Superior temporal gyrus (tissue), 1 donor: ENCODE measurements at regions not wholly inside any gene's neighbourhood (a gene's known extent, or its start where the extent isn't known, plus 50 kb on each side); places are given as distances from the start of the nearest gene placed in this dataset.

Experiments
- DNase-seq: peaks from one replicate; pipeline ENCODE4 v3.0.0-alpha.2; 2016; ENCODE audit errors: extremely low spot score

DNA sequence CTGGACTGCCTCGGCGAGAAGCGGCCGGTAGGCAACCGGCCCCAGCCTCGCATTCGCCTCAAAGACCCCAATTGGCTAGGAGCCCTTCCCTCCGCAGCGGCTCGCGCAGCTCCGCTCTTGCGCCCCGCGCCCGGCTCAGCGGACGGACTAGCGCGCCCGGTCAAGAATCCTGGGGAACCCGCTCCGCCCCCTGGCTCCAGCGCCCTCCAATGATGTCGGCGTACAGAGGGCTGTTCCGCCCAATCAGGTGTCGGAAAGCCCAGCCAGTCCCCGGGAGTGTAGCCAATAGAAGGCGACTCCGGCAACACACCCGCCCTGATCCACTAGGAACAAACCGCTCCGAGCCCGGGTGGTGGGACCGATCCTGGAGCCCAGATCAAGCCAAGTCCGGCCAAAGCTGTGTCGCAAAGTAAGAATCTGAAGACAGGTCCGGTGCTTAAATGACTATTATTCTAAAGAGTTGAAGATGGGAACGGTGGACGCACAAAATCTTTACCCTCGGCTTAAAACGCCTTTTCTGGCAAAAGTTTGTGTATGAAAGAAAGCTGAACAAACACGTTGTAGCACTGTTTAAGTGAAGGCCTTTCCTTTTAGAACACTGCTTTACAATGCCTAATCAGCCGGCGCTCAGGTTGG lies 132.2 kb downstream of the OGFRL1 start:
- DNase-seq: peak; percentile 98

DNA sequence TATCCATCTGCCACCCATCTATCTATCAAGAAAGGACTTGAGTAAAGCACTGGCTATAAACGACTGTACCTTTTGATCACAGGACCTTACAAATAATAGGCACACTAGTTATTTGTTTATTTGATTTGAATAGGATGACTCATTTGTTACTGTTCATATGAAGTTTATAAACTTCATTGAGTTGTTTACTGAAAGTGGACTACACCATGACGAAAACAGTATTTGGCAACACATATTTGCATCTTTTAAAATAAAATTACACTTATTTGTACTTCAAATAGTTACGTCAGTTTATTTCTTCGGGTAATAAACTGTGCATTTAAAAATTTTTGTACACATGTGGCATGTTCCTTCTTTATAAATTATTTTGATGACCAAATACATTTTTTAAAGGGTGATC lies 133.0 kb downstream of the OGFRL1 start:
- DNase-seq: no peak

DNA sequence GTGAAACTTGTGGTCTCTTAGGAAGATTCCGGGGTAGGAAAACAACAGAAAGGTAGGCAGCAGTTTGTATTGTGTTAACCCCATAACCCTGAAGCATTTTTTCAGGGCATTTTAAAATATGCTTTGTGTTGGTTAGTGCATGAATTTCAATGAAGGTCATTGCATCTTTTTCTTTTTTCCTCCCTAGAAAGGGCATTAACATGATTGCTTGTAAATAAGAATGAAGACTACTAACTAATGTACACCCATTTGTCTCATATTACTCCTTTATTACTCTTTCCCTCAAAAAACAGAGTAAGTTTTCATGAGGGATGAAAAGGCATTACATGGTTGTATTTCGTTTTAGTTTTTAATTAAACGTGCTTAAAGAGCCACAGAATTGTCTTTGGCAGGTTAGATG lies 141.4 kb downstream of the OGFRL1 start:
- no peak for DNase-seq

DNA sequence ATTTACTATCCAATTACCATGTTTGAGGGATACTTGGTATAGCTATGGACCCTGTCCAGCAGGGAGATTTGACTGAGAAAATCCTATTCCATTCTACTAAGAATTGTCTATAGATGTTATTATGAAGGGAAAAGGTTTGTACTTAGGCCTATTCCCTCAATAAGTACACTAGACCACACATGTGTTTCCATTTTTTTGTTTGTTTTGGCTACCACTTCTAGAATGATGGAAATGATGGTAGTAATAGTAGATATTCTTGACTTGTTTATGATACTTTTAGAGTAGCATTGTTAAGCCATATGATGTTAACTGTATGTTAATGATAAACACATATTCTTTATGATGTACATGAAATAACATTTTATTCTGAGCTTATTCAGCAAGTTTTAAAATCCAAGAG lies 144.8 kb downstream of the OGFRL1 start:
- DNase-seq: no peak

DNA sequence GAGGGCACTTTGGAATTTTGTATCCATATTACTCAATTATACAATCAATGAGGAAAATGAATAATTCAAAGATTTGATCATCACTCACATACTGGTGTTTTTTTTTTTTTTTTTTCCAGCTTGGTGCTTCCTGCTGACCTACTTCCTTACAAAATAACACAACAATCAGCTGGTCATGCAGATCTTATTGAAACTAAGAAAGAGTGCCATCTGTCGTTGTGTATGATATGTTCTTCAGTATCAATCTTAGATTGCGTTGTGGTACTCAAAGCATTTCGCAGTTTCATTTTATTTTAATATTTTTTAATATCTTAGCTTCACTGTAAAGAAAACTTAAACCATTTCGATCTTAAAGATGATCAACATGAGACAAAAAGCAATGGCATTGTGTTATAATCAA lies 155.6 kb downstream of the OGFRL1 start:
- DNase-seq: peak; percentile 42

DNA sequence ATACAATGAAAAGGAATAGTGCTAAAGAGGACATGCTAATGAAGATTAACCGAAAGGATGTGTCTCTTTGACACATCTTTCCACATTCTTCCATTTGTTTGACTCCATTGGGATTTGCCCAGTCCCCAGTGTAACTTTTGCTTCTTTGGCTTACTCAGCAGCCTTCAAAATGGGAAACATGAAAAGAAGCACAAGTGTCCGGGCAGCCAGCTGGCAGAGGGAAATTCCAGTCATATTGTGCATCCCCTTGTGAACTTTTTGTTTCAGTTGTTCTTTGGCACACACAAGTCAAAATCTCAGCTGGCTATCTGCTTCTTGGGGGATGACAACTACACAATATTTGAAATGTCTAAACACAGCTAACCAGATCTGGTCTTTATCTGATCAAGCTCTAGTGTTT lies 157.4 kb downstream of the OGFRL1 start:
- DNase-seq: no peak

DNA sequence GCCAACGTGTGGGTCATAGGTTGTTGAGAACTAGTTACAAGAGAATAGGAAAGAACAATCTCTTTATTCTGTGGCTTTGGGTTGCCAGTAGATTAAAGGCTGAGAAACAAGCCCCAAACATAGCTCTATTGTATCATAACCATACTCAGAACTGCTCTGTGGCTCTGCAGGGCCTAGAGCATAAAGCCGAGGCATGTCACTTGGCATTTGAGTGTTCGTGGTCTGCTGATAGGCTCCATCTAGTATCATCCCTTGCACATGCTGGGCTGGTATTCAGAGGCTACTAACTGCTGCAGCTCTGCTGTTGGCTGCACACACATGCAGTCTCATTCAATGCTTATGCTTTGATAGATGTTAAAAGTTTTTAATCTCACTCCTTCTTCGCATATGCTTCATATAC lies 157.9 kb downstream of the OGFRL1 start:
- DNase-seq: no peak

DNA sequence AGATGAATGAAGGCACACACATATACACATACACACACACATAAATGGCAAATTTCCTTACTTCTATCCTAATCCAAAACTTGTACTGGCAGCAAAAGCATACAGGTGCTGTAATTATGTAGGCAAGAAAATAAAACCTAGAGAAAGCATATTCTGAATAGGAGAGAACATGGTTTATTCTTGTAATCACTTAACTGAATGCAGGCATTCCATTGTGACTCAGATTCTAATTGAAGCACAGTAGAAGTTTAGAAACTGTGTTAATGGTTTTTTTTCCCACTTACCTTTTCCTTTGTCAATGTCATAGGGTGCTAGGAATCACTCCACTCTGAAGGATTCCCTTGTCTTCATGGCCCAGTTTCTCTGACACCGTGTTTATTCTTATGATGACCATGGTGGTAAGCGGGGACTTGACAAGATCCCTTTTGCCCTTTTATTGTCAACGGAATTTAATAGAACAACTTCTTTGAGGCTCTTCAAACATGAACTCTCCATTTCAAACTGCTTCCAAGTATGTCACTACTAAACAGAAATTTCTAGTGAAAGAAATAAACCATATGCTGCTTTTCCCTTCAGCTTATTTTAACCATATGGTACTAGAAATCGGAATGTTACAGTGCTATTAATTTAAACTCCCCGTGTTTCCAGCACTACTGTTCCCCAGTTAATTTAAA lies 164.2 kb downstream of the OGFRL1 start:
- DNase-seq: no peak

DNA sequence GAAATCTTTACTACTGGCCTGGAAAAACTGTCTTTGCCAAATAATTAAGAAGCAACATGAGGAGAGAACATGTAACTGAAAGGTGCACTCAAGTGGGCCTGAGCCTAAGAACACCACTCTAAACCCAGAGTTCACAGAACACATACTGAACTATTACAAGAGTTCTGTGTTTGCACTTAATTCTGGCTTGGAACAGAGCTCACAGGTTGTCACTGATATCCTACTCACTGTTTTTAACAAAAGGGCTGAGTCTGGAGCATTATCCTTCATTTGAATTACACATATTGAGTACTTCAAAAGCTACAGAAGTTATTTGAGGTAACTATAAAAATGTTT lies 164.7 kb downstream of the OGFRL1 start:
- DNase-seq: no peak

DNA sequence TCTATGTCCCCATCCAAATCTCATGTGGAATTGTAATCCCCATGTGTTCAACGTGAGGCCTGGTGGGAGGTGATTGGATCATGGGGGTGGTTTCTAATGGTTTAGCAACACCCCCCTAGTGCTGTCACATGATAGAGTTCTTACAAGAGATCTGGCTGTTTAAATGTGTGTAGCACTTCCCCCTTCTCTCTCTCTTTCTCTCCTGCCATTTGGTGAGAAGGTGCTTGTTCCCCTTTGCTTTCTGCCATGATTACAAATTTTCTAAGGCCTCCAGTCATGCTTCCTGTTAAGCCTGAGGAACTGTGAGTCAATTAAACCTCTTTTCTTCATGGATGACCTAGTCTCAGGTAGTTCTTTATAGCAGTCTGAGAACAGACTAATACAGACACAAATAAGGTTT lies 165.4 kb downstream of the OGFRL1 start:
- no peak for DNase-seq

DNA sequence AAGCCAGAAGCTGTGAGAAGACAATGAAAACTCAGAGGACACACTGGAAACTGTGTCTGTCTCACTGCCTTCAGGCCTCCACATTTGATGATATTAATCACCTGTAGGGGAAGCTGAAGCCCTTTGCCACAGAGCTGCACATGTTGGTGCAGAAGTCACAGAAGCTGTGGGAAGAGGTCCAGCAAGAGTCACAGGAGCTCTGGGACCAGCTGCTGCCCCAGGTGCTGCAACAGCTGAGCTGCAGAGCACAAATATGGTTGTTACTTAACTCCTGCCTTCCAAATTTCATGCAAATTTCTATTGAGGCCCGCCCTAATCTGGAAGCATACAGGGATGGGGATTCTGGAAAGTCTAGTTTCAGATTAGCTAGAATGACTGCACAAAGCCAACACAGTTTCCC lies 169.3 kb downstream of the OGFRL1 start:
- no peak for DNase-seq

DNA sequence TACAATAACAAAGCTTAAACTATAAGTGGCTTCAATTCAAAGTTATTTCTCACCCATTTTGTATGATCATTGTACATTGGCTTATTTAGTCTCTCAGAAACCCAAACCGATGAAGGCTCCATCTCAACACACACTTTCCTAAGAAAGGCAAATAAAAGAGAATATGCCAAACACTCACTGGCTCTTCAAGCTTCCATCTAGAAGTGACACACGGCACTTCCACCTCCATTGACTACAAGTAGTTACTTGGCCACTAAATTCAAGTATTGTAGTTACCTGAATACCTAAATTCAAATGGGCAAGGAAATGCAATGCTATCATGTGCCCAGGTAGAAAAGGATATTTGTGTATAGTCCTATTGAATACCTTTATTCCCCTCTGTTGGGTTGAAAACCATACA lies 170.6 kb downstream of the OGFRL1 start:
- DNase-seq: no peak

DNA sequence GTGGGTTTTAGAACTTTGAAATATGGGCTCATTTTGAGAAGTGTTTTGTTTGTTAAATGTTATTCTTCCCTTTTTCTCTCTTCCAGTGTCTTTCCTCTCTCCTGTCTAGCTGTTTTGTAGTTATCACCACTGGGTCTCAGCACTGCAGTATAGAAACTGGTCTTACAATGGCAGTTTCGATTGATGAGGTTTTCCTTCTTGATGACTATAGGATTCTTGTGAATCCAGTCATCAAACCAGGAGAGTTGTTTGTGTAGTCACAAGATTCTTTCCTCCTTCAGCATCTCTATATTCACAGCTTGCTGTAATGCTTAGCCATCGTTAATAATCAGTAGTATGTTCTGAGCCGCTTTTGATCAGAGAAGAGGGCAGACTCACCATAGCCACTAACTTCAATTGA lies 172.3 kb downstream of the OGFRL1 start:
- no peak for DNase-seq

DNA sequence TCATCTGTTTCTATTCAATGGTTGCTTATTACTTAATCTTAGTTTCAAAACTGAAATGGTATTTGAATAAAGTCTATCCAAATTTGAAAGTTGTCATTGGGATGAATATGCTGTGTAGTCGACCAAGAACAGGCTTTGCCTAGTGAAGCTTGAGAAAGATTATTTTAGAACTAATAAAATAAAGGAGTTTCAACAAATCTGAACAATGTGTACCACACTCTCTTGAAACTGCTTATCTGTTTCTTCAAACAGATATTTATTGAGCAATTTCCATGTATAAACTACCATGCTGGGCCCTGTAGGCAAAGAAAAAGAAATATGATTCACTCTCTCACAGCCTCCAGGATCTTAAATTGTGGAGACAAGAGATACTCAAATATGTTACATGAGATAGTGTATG lies 174.4 kb downstream of the OGFRL1 start:
- no peak for DNase-seq

DNA sequence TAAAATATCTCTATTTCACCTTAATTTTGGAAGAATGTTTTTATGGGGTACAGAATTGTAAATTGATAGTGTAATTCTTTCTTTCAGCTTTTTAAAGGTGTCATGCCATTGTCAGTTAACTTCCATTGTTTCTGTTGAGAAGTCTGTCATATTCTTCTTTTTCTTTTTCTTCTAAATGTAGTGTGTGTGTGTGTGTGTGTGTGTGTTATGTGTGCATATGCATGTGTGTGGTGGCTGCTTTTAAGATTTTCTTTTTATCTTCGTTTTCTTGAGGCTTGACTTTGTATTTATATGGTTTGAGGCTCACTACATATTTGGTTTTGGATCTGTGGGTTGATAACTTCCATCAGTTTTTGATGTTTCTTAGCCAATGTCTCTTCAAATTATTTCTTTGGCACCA lies 176.5 kb downstream of the OGFRL1 start:
- DNase-seq: no peak

DNA sequence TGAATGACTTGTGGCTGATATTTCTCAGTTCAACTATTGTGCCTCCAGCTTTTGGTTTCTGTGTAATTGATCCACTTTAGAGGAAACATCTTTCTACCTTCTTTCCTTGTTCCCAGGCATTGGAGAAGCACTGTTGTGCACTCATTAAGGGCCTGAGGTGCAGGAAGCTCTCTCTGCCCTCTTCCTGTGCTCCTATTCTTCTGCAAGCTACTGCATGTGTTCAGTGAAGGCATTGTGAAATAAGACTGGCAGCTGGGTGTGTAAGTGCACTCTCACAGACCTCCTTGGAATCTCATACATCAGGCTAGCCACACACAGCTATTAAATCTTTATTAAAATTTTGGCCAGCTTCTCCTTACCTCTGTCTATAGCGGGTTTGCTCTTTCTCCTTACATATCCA lies 177.8 kb downstream of the OGFRL1 start:
- DNase-seq: no peak

DNA sequence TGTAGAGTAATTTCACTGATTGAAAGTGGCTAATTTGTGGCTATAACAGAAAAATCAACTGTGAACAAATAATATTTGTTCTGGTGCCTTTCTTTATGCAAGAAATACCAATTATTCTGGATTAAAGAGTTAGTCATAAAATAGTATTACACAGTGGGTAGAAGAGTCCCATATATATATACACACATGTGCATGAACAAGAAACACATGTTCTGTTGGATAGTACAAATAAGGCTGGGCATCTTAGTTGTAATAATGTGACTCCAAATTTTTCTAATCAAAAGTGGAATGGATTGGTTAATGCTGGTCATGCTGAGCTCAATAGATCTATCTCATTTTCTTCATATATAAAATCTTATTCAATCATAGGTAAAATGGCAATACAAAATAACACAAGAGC lies 179.4 kb downstream of the OGFRL1 start:
- no peak for DNase-seq

DNA sequence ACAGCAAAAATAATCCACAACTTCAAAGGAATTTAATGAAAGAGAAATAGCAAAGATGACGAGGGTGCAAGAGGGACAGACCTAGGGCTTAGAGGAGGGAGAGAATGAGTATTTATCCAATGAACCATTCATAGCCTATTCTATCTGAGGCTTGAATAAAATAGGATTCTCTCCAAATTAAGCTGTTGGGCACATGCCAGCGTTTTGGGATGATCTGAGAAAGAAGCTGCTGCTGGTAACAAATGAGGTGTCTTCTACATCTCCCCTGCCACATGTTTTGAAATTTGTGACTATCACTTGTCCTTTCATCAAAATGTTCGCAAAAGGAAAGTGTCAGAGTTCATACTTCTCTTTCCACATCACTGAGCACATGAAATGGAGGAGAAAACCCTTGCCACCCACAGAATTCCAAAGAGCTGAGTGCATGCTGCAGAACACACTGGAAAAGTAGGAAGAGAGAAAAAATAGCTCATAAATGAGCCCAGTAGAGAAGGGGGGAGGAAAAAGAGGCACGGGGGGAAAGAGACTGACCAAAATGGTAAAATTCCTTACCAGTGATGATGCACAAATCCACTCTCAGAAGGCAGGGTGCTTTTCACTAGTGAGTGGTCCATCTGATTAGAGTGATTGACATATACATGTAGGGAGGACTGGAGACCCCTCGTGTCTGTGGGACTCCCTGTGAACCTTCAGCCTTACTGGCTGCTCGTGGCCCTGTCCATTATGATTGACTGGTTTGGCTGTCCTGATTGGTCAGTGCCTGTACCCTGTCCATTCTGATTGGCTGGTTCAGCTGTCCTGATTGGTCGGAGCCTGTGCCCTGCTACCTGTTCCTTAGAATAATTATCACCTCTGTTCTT lies 180.5 kb downstream of the OGFRL1 start:
- peak; percentile 16 for DNase-seq

DNA sequence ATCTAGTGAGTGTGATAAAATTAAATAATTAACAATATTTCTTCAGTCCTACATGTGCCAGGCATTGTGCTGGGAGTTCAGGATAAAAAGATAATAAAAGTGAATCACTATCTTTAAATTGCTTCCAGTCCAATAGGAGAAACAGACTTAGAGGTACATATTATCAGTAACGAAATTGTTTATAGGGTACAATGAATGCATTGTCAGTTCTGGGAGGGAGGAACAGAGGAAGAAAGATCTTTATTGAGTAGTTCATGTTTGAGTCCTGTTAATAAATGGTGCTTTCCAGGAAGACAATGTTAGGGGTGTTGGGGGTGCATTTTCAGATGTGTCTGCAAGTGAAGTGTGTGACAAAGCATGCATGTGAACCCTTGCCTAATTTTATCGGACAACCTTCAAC lies 183.1 kb downstream of the OGFRL1 start:
- DNase-seq: no peak

DNA sequence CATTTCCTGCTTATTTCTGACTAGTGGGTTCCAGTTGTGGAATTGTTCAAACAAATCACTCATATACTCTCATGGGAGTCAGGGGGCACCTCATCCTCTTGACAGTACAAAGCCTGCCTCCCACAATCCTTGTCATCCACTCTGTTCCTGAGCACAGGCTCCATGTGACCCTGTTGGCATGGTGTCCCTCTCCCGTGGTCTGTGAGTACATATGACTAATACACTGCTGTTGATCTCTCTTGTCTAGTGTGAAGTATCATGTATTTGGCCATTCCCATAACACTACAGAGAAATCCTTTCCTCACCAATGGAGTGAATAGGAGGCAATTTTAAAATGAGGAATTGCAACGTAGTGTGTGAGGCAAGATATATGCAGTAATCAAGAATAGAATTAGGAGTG lies 185.3 kb downstream of the OGFRL1 start:
- no peak for DNase-seq

DNA sequence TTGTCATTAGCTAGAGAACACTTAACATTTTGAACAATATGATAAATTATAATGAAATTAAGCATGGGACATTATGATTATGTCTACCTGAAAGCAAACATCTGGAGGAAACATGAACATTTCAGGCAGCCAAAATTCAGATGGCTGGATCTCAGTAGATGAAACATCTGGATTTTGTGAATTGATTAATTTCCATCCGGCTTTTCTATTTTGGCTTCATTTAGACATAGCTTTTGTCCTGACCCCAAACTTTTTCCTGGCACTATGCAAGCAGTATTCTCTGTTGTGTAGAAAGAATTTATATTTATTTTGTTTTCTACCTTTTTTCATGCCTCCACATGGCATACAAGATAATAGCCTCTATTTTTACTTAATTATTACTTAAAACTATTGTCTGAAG lies 186.3 kb downstream of the OGFRL1 start:
- DNase-seq: no peak

DNA sequence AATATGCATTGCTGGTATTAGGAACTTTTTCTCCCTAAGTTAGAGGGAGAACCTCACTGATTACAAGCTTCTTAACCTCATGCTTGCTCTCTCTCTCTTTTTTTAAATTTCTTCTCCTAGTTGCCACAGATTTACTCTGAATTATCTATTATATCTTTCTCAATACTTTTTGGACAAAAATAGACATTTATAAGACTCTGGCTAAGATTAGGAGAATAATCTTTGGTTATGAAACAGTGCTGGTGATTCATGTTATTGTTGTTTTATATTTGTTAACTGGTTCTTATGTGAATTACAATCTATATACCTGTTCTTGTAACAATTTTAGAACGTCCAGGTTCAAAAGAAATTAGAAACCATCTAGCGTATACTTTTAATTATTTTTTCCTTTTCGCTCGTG lies 187.8 kb downstream of the OGFRL1 start:
- DNase-seq: no peak

DNA sequence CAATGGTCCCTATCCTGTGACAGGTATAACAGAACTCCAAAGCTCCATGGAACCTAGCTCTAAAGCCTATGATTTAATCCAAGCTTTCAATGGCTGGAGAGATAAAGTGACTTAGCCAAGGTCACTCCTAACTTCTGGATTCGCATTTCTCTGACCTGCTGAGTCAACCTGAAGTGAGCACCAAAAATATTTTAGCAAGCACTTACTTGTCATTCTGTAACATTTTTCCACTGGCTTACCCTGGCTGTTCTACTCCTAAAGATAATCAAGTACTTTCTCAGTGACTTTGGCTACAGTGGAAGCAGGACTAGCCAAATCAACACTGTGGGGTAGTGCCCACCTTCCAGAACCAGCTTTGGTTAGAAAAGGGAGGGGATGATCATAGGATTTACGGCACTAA lies 188.3 kb downstream of the OGFRL1 start:
- DNase-seq: no peak
